ENCODE measurements at regions not wholly inside any gene's neighbourhood (a gene's known extent, or its start where the extent isn't known, plus 50 kb on each side); places are given as distances from the start of the nearest gene placed in this dataset.

- peak in 1 of 3 experiments; percentile 23 for DNase-seq
Observed at GRCh38 chr13:105918842-105919741, 616.4 kb downstream of the EFNB2 start.

GRCh38 chr13:105915146-105915850, 620.2 kb downstream of the EFNB2 start:
- DNase-seq: no peak

GRCh38 chr13:105914291-105915036, 621.0 kb downstream of the EFNB2 start:
- DNase-seq: no peak

- DNase-seq: no peak
Observed at GRCh38 chr13:105908586-105908985, 626.9 kb downstream of the EFNB2 start.

- DNase-seq: no peak
Observed at GRCh38 chr13:105907319-105908019, 628.0 kb downstream of the EFNB2 start.

- DNase-seq: no peak
Observed at GRCh38 chr13:105906746-105907145, 628.7 kb downstream of the EFNB2 start.

GRCh38 chr13:105904034-105904742, 631.3 kb downstream of the EFNB2 start:
- DNase-seq: peak in 1 of 3 experiments; percentile 29

GRCh38 chr13:105902396-105902795, 633.1 kb downstream of the EFNB2 start:
- peak in 2 of 3 experiments; percentile 51 to 84 for DNase-seq

- no peak for DNase-seq
Observed at GRCh38 chr13:105897575-105897974, 637.9 kb downstream of the EFNB2 start.

- peak in 1 of 3 experiments; percentile 56 for DNase-seq
Observed at GRCh38 chr13:105894697-105895096, 640.8 kb downstream of the EFNB2 start.

GRCh38 chr13:105890509-105890908, 645.0 kb downstream of the EFNB2 start:
- DNase-seq: no peak

- peak in 1 of 3 experiments; percentile 14 for DNase-seq
Observed at GRCh38 chr13:105878119-105878700, 657.3 kb downstream of the EFNB2 start.

GRCh38 chr13:105874814-105875213, 660.6 kb downstream of the EFNB2 start:
- DNase-seq: no peak

GRCh38 chr13:105871768-105872167, 663.7 kb downstream of the EFNB2 start:
- DNase-seq: no peak

GRCh38 chr13:105871326-105871725, 664.1 kb downstream of the EFNB2 start:
- DNase-seq: no peak

GRCh38 chr13:105863300-105863920, 672.1 kb downstream of the EFNB2 start:
- DNase-seq: peak in 1 of 3 experiments; percentile 62

GRCh38 chr13:105848494-105848893, 687.0 kb downstream of the EFNB2 start:
- peak in 1 of 3 experiments; percentile 39 for DNase-seq

GRCh38 chr13:105847527-105848291, 687.8 kb downstream of the EFNB2 start:
- peak; percentile 50 to 81 (median 51) for DNase-seq

- DNase-seq: no peak
Observed at GRCh38 chr13:105846923-105847322, 688.5 kb downstream of the EFNB2 start.

- DNase-seq: no peak
Observed at GRCh38 chr13:105841286-105841685, 694.2 kb downstream of the EFNB2 start.

Data from NCI-H1417 (cell line).